Chondrocyte (in vitro differentiated cells): ENCODE measurements at regions not wholly inside any gene's neighbourhood (a gene's known extent, or its start where the extent isn't known, plus 50 kb on each side); places are given as distances from the start of the nearest gene placed in this dataset.
A peak's percentile ranks its signal among the peaks of the same experiment; 100 is the strongest.

ENCODE experiments used
- DNase-seq: peaks from one replicate; pipeline ENCODE4 v3.0.0; 2021; ENCODE audit warnings: mixed read lengths, low spot score
- H3K27ac Mint-ChIP-seq: one replicate; pipeline ENCODE4 v1.8.0; 2021; ENCODE audit warnings: mild to moderate bottlenecking, moderate library complexity, mixed read lengths; ENCODE audit not compliant: unreplicated experiment
- H3K27me3 Mint-ChIP-seq: 2 replicates; pipeline ENCODE4 v1.8.0; 2021; ENCODE audit warnings: low read depth, mixed read lengths
- H3K36me3 Mint-ChIP-seq: 2 replicates; pipeline ENCODE4 v1.8.0; 2021; ENCODE audit warnings: low read depth, mixed read lengths
- H3K4me1 Mint-ChIP-seq: 2 replicates; pipeline ENCODE4 v1.8.0; 2021; ENCODE audit warnings: low read depth, mild to moderate bottlenecking, mixed read lengths
- H3K4me3 Mint-ChIP-seq: one replicate; pipeline ENCODE4 v1.8.0; 2021; ENCODE audit warnings: mild to moderate bottlenecking, moderate library complexity, mixed read lengths; ENCODE audit not compliant: unreplicated experiment
- H3K9me3 Mint-ChIP-seq: 2 replicates; pipeline ENCODE4 v1.8.0; 2021; ENCODE audit warnings: low read depth, mixed read lengths
- TF ChIP-seq, protein P1 (sequence below): fragments of 200-600 bp; sonication (generic); IDR thresholded peaks from 2 replicates; pipeline ENCODE4 v1.5.0; 2021; ENCODE audit warnings: antibody characterized with exemption, mild to moderate bottlenecking, moderate library complexity

GRCh38 chr20:5451643-5452210 lies 135.0 kb upstream of the PROKR2 start:
- Mint-ChIP-seq H3K36me3 (no peaks in the 10 kb centered on the region), H3K4me3 (no peak overlapping the region), H3K27me3 (peaks cover 19% of the 10 kb centered on the region), H3K9me3 (no peaks in the 10 kb centered on the region), H3K27ac (no peak overlapping the region), H3K4me1 (no peaks in the 10 kb centered on the region)
- DNase-seq: no peak
- TF ChIP-seq, protein P1, sequence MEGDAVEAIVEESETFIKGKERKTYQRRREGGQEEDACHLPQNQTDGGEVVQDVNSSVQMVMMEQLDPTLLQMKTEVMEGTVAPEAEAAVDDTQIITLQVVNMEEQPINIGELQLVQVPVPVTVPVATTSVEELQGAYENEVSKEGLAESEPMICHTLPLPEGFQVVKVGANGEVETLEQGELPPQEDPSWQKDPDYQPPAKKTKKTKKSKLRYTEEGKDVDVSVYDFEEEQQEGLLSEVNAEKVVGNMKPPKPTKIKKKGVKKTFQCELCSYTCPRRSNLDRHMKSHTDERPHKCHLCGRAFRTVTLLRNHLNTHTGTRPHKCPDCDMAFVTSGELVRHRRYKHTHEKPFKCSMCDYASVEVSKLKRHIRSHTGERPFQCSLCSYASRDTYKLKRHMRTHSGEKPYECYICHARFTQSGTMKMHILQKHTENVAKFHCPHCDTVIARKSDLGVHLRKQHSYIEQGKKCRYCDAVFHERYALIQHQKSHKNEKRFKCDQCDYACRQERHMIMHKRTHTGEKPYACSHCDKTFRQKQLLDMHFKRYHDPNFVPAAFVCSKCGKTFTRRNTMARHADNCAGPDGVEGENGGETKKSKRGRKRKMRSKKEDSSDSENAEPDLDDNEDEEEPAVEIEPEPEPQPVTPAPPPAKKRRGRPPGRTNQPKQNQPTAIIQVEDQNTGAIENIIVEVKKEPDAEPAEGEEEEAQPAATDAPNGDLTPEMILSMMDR: no peak

- Mint-ChIP-seq H3K36me3 (no peaks in the 10 kb centered on the region), H3K27ac (no peak overlapping the region), H3K27me3 (peaks cover 29% of the 10 kb centered on the region), H3K4me3 (no peak overlapping the region), H3K9me3 (no peaks in the 10 kb centered on the region), H3K4me1 (no peaks in the 10 kb centered on the region)
- no peak for DNase-seq
- TF ChIP-seq, protein P1: peak; percentile 85
Measured at GRCh38 chr20:5448449-5449118, 131.8 kb upstream of the PROKR2 start.

DNA sequence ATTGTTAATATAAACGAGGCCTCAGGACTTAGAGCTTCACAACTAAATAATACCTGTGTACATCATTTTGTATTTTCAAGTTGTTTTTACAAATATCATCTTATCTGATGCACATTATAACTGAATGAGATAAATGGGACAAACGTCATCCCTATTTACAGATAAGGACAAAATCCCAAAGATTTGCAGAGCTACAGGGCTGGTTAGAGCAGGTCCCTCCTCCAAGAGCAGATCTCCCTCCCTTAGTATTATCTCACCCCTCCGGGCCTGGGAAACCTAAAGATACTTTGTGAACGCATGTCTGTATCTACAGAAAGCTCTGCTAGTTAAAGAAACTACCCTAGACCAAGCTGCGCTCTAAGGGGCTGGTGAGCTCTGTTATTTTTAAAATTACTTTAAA lies 130.4 kb upstream of the PROKR2 start:
- Mint-ChIP-seq H3K9me3 (no peaks in the 10 kb centered on the region), H3K4me3 (no peak overlapping the region), H3K27ac (no peak overlapping the region), H3K4me1 (no peaks in the 10 kb centered on the region), H3K36me3 (no peaks in the 10 kb centered on the region), H3K27me3 (peaks cover 30% of the 10 kb centered on the region)
- DNase-seq: no peak
- TF ChIP-seq, protein P1: no peak

GRCh38 chr20:5445611-5446010 lies 128.9 kb upstream of the PROKR2 start:
- peaks cover 37% of the 10 kb centered on the region for H3K27me3 Mint-ChIP-seq
- DNase-seq: no peak
- TF ChIP-seq, protein P1: no peak
- H3K9me3 Mint-ChIP-seq: no peaks in the 10 kb centered on the region
- H3K27ac Mint-ChIP-seq: no peak overlapping the region
- no peak overlapping the region for H3K4me3 Mint-ChIP-seq
- no peaks in the 10 kb centered on the region for H3K36me3 Mint-ChIP-seq
- no peaks in the 10 kb centered on the region for H3K4me1 Mint-ChIP-seq

- Mint-ChIP-seq H3K4me1 (no peaks in the 10 kb centered on the region), H3K27me3 (peaks cover 21% of the 10 kb centered on the region), H3K4me3 (no peak overlapping the region), H3K9me3 (no peaks in the 10 kb centered on the region), H3K27ac (no peak overlapping the region), H3K36me3 (no peaks in the 10 kb centered on the region)
- DNase-seq: no peak
- TF ChIP-seq, protein P1: no peak
Measured at GRCh38 chr20:5442101-5442500, 125.3 kb upstream of the PROKR2 start.
